ENCODE measurements at regions not wholly inside any gene's neighbourhood (a gene's known extent, or its start where the extent isn't known, plus 50 kb on each side); places are given as distances from the start of the nearest gene placed in this dataset.

DNA sequence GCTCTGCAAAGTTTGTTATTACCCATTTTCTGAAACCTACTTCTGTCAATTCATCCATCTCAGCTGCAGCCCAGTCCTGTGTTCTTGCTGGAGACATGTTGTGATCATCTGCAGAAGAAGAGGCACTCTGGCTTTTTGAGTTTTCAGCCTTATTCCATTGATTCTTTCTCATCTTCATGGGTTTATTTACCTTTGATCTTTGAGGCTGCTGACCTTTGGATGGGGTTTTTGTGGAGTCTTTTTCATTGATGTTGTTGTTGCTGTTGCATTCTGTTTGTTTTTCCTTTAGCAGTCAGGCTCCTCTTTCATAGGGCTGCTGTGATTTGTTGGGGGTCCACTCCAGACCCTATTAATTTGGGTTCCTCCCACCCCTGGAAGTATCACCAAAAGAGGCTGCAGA is 164.3 kb downstream of the FCRL5 start (continued):
- no peak for TF ChIP-seq YY1 (IDR thresholded peaks at IDR 0.05; ENCODE audit: extremely low read depth, insufficient replicate concordance, low read depth, low read length)
- no peak for TF ChIP-seq EZH2phosphoT487 (IDR thresholded peaks at IDR 0.05; ENCODE audit: borderline replicate concordance)
- TF ChIP-seq, protein P1, sequence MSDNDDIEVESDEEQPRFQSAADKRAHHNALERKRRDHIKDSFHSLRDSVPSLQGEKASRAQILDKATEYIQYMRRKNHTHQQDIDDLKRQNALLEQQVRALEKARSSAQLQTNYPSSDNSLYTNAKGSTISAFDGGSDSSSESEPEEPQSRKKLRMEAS (IDR thresholded peaks at IDR 0.05) = no peak
- TF ChIP-seq, protein P2, sequence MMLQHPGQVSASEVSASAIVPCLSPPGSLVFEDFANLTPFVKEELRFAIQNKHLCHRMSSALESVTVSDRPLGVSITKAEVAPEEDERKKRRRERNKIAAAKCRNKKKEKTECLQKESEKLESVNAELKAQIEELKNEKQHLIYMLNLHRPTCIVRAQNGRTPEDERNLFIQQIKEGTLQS (IDR thresholded peaks at IDR 0.05) = no peak
- TF ChIP-seq EGR1 (IDR thresholded peaks at IDR 0.05; ENCODE audit: low read depth) = no peak

DNA sequence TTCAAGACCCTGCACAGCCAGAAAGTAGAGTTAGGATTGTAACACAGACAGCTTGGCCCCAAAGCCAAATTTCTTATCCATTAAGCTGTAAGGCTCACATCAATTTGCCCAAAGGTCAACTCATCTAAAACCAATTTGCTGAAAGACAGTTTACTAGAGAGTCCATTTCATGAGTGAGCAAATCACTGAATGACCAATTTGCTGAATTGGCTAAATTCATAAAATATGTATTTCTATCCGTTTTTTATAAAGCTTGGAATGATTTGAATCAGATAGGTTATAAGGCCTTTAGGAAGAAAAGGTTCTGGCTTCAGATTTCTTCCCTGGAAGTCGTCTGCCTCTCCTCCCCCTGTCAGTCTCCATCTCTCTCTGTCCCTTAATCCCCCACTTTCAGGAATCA is 168.1 kb downstream of the FCRL5 start:
- H3K27ac ChIP-seq (ENCODE audit: low read depth, low read length) = no peak overlapping the region
- DNase-seq (ENCODE audit: low read depth, low spot score) (no peak), ATAC-seq (no peak)
- CTCF ChIA-PET = no interaction called here
- no peak overlapping the region for H2AFZ ChIP-seq (ENCODE audit: low read depth, low read length, poor library complexity, severe bottlenecking)
- BruUV-seq (replicated peaks) = no TSS peak
- RAD21 ChIA-PET (ENCODE audit: low non-redundant PET in 1 of 2, low total read pairs in 2 of 2, uncharacterized antibody in 2 of 2, unreplicated experiment in 2 of 2) = no interaction called here
- H3K4me1 ChIP-seq (ENCODE audit: control insufficient read depth in 1 of 2, insufficient read depth in 2 of 2, low read length in 2 of 2) = no peaks in the 10 kb centered on the region
- no peak overlapping the region for H3K4me2 ChIP-seq (ENCODE audit: low read length)
- POLR2A ChIA-PET = no interaction called here
- no peak overlapping the region for H3K9ac ChIP-seq (ENCODE audit: low read length)
- H3K4me3 ChIP-seq (replicated peaks in 1 of 2; ENCODE audit: low read depth in 1 of 2, low read length in 2 of 2) = no peak overlapping the region
- TF ChIP-seq SP1 (IDR thresholded peaks at IDR 0.05; ENCODE audit: low read depth) (no peak), JUND (IDR thresholded peaks at IDR 0.05) (no peak)
- no peaks in the 10 kb centered on the region for H4K20me1 ChIP-seq (ENCODE audit: insufficient read depth)
- H3K79me2 ChIP-seq (ENCODE audit: insufficient read depth, low read length) = no peaks in the 10 kb centered on the region
- peaks cover 50% of the 10 kb centered on the region for H3K27me3 ChIP-seq (ENCODE audit: insufficient read depth, low read length)
- H3K36me3 ChIP-seq (ENCODE audit: control insufficient read depth in 1 of 2, insufficient read depth in 2 of 2, low read length in 2 of 2) = no peaks in the 10 kb centered on the region
- H3K9me3 ChIP-seq (ENCODE audit: control insufficient read depth in 1 of 2, insufficient read depth in 1 of 2, low read depth in 1 of 2, low read length in 2 of 2) = no peaks in the 10 kb centered on the region
- no peaks in the 10 kb centered on the region for H3K9me2 ChIP-seq (ENCODE audit: insufficient read depth)
- intact Hi-C loops (cut with micrococcal nuclease) = no loop called here

DNA sequence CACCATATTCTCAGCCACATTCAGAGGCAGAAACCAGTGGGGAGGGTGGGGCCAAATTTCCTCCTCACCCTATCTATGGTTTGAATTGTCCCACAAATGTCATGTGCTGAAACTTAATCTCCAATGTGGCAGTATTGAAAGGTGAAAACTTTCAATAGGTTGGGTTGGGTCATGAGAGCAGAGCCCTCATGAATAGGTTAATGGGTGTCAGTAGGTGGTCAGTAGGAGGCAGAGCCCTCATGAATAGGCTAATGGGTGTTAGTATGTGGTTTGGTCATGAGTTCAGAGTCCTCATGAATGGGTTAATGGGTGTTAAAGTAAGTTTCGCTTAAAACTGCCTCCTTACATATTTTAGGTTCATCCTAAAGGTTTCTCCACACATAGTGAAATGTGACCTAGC is 170.0 kb downstream of the FCRL5 start:
- no peak overlapping the region for H3K4me2 ChIP-seq (ENCODE audit: low read length)
- CTCF ChIA-PET = no interaction called here
- no peak overlapping the region for H2AFZ ChIP-seq (ENCODE audit: low read depth, low read length, poor library complexity, severe bottlenecking)
- H4K20me1 ChIP-seq (ENCODE audit: insufficient read depth) = no peaks in the 10 kb centered on the region
- no peak overlapping the region for H3K4me3 ChIP-seq (replicated peaks in 1 of 2; ENCODE audit: low read depth in 1 of 2, low read length in 2 of 2)
- H3K4me1 ChIP-seq (ENCODE audit: control insufficient read depth in 1 of 2, insufficient read depth in 2 of 2, low read length in 2 of 2) = peaks cover 0 to 4% of the 10 kb centered on the region in 2 experiments; a peak in 2 of 4 replicates
- intact Hi-C loops (cut with micrococcal nuclease) = no loop called here
- H3K36me3 ChIP-seq (ENCODE audit: control insufficient read depth in 1 of 2, insufficient read depth in 2 of 2, low read length in 2 of 2) = no peaks in the 10 kb centered on the region
- POLR2A ChIA-PET = no interaction called here
- RAD21 ChIA-PET (ENCODE audit: low non-redundant PET in 1 of 2, low total read pairs in 2 of 2, uncharacterized antibody in 2 of 2, unreplicated experiment in 2 of 2) = no interaction called here
- peaks cover 42% of the 10 kb centered on the region for H3K27me3 ChIP-seq (ENCODE audit: insufficient read depth, low read length)
- H3K9me3 ChIP-seq (ENCODE audit: control insufficient read depth in 1 of 2, insufficient read depth in 1 of 2, low read depth in 1 of 2, low read length in 2 of 2) = no peaks in the 10 kb centered on the region
- H3K9me2 ChIP-seq (ENCODE audit: insufficient read depth) = no peaks in the 10 kb centered on the region
- DNase-seq (ENCODE audit: low read depth, low spot score) = no peak
- BruUV-seq (replicated peaks) = no TSS peak
- no peak for ATAC-seq
- no peak overlapping the region for H3K9ac ChIP-seq (ENCODE audit: low read length)
- no peak overlapping the region for H3K27ac ChIP-seq (ENCODE audit: low read depth, low read length)
- H3K79me2 ChIP-seq (ENCODE audit: insufficient read depth, low read length) = no peaks in the 10 kb centered on the region
- TF ChIP-seq CBX3 (IDR thresholded peaks at IDR 0.05; ENCODE audit: low read depth) (no peak), TCF7L2 (IDR thresholded peaks at IDR 0.05; ENCODE audit: borderline replicate concordance, extremely low read depth, insufficient read depth, insufficient read length) (no peak), ZNF274 (IDR thresholded peaks at IDR 0.05; ENCODE audit: low read depth, low read length) (no peak), SIN3A (IDR thresholded peaks at IDR 0.05; ENCODE audit: low read depth) (no peak), EZH2phosphoT487 (IDR thresholded peaks at IDR 0.05; ENCODE audit: borderline replicate concordance) (no peak), FOSL1 (IDR thresholded peaks at IDR 0.05; ENCODE audit: low read depth) (no peak), EZH2 (IDR thresholded peaks at IDR 0.05) (no peak), YY1 (IDR thresholded peaks at IDR 0.05; ENCODE audit: extremely low read depth, insufficient replicate concordance, low read depth, low read length) (no peak), POLR2A (IDR thresholded peaks at IDR 0.05; ENCODE audit: borderline replicate concordance, extremely low read depth, insufficient read depth, insufficient read length) (no peak), EGR1 (IDR thresholded peaks at IDR 0.05; ENCODE audit: low read depth) (no peak), ZFX (IDR thresholded peaks at IDR 0.05) (no peak)
- TF ChIP-seq, protein P1 (IDR thresholded peaks at IDR 0.05) = no peak
- TF ChIP-seq, protein P3, sequence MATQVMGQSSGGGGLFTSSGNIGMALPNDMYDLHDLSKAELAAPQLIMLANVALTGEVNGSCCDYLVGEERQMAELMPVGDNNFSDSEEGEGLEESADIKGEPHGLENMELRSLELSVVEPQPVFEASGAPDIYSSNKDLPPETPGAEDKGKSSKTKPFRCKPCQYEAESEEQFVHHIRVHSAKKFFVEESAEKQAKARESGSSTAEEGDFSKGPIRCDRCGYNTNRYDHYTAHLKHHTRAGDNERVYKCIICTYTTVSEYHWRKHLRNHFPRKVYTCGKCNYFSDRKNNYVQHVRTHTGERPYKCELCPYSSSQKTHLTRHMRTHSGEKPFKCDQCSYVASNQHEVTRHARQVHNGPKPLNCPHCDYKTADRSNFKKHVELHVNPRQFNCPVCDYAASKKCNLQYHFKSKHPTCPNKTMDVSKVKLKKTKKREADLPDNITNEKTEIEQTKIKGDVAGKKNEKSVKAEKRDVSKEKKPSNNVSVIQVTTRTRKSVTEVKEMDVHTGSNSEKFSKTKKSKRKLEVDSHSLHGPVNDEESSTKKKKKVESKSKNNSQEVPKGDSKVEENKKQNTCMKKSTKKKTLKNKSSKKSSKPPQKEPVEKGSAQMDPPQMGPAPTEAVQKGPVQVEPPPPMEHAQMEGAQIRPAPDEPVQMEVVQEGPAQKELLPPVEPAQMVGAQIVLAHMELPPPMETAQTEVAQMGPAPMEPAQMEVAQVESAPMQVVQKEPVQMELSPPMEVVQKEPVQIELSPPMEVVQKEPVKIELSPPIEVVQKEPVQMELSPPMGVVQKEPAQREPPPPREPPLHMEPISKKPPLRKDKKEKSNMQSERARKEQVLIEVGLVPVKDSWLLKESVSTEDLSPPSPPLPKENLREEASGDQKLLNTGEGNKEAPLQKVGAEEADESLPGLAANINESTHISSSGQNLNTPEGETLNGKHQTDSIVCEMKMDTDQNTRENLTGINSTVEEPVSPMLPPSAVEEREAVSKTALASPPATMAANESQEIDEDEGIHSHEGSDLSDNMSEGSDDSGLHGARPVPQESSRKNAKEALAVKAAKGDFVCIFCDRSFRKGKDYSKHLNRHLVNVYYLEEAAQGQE (IDR thresholded peaks at IDR 0.05; ENCODE audit: low read depth) = no peak
- TF ChIP-seq, protein P2 (IDR thresholded peaks at IDR 0.05) = no peak
